ENCODE measurements at regions not wholly inside any gene's neighbourhood (a gene's known extent, or its start where the extent isn't known, plus 50 kb on each side); places are given as distances from the start of the nearest gene placed in this dataset.

GRCh38 chr13:105329359-105329758 is 1206.1 kb downstream of the EFNB2 start:
- TF ChIP-seq POLR2A (IDR thresholded peaks at IDR 0.05) = no peak
- TF ChIP-seq, protein P1, sequence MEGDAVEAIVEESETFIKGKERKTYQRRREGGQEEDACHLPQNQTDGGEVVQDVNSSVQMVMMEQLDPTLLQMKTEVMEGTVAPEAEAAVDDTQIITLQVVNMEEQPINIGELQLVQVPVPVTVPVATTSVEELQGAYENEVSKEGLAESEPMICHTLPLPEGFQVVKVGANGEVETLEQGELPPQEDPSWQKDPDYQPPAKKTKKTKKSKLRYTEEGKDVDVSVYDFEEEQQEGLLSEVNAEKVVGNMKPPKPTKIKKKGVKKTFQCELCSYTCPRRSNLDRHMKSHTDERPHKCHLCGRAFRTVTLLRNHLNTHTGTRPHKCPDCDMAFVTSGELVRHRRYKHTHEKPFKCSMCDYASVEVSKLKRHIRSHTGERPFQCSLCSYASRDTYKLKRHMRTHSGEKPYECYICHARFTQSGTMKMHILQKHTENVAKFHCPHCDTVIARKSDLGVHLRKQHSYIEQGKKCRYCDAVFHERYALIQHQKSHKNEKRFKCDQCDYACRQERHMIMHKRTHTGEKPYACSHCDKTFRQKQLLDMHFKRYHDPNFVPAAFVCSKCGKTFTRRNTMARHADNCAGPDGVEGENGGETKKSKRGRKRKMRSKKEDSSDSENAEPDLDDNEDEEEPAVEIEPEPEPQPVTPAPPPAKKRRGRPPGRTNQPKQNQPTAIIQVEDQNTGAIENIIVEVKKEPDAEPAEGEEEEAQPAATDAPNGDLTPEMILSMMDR (IDR thresholded peaks at IDR 0.05) = no peak
